ENCODE measurements at regions not wholly inside any gene's neighbourhood (a gene's known extent, or its start where the extent isn't known, plus 50 kb on each side); places are given as distances from the start of the nearest gene placed in this dataset.

GRCh38 chr14:98623788-98624415 is 648.1 kb downstream of the BCL11B start:
- H3K9me3 ChIP-seq (ENCODE audit: low read length): no peaks in the 10 kb centered on the region
- H3K4me1 ChIP-seq (ENCODE audit: insufficient read depth, low read length): no peaks in the 10 kb centered on the region
- no peaks in the 10 kb centered on the region for H3K27me3 ChIP-seq (ENCODE audit: insufficient read depth, low read length)
- no peak overlapping the region for H3K4me3 ChIP-seq (ENCODE audit: low read length)
- no peak overlapping the region for H2AFZ ChIP-seq (ENCODE audit: low read depth, low read length)
- no peaks in the 10 kb centered on the region for H3K36me3 ChIP-seq (ENCODE audit: insufficient read depth, low read length)

- no peaks in the 10 kb centered on the region for H3K4me1 ChIP-seq (ENCODE audit: insufficient read depth, low read length)
Observed at GRCh38 chr14:98633380-98633779, 638.6 kb downstream of the BCL11B start.

GRCh38 chr14:98634043-98634820 is 637.8 kb downstream of the BCL11B start:
- Histone ChIP-seq H3K27me3 (ENCODE audit: insufficient read depth, low read length) (no peaks in the 10 kb centered on the region), H3K4me3 (ENCODE audit: low read length) (no peak overlapping the region), H2AFZ (ENCODE audit: low read depth, low read length) (no peak overlapping the region), H3K9me3 (ENCODE audit: low read length) (no peaks in the 10 kb centered on the region), H3K4me1 (ENCODE audit: insufficient read depth, low read length) (no peaks in the 10 kb centered on the region), H3K36me3 (ENCODE audit: insufficient read depth, low read length) (no peaks in the 10 kb centered on the region)

More at GRCh38 chr14:98633380-98633779, 638.6 kb downstream of the BCL11B start:
- no peak overlapping the region for H2AFZ ChIP-seq (ENCODE audit: low read depth, low read length)
- no peak overlapping the region for H3K4me3 ChIP-seq (ENCODE audit: low read length)
- no peaks in the 10 kb centered on the region for H3K9me3 ChIP-seq (ENCODE audit: low read length)
- H3K36me3 ChIP-seq (ENCODE audit: insufficient read depth, low read length): no peaks in the 10 kb centered on the region
- H3K27me3 ChIP-seq (ENCODE audit: insufficient read depth, low read length): no peaks in the 10 kb centered on the region

GRCh38 chr14:98638366-98638765 is 633.6 kb downstream of the BCL11B start:
- no peaks in the 10 kb centered on the region for H3K36me3 ChIP-seq (ENCODE audit: insufficient read depth, low read length)
- H2AFZ ChIP-seq (ENCODE audit: low read depth, low read length): no peak overlapping the region
- no peaks in the 10 kb centered on the region for H3K9me3 ChIP-seq (ENCODE audit: low read length)
- H3K4me3 ChIP-seq (ENCODE audit: low read length): no peak overlapping the region
- H3K27me3 ChIP-seq (ENCODE audit: insufficient read depth, low read length): no peaks in the 10 kb centered on the region
- H3K4me1 ChIP-seq (ENCODE audit: insufficient read depth, low read length): no peaks in the 10 kb centered on the region

GRCh38 chr14:98647754-98648153 is 624.2 kb downstream of the BCL11B start:
- no peaks in the 10 kb centered on the region for H3K4me1 ChIP-seq (ENCODE audit: insufficient read depth, low read length)
- no peak overlapping the region for H2AFZ ChIP-seq (ENCODE audit: low read depth, low read length)
- H3K9me3 ChIP-seq (ENCODE audit: low read length): no peaks in the 10 kb centered on the region
- H3K36me3 ChIP-seq (ENCODE audit: insufficient read depth, low read length): no peaks in the 10 kb centered on the region
- H3K27me3 ChIP-seq (ENCODE audit: insufficient read depth, low read length): no peaks in the 10 kb centered on the region
- no peak overlapping the region for H3K4me3 ChIP-seq (ENCODE audit: low read length)

- Histone ChIP-seq H2AFZ (ENCODE audit: low read depth, low read length) (no peak overlapping the region), H3K4me3 (ENCODE audit: low read length) (no peak overlapping the region), H3K27me3 (ENCODE audit: insufficient read depth, low read length) (no peaks in the 10 kb centered on the region), H3K9me3 (ENCODE audit: low read length) (no peaks in the 10 kb centered on the region), H3K4me1 (ENCODE audit: insufficient read depth, low read length) (no peaks in the 10 kb centered on the region), H3K36me3 (ENCODE audit: insufficient read depth, low read length) (no peaks in the 10 kb centered on the region)
Observed at GRCh38 chr14:98651037-98651436, 621.0 kb downstream of the BCL11B start.

GRCh38 chr14:98665007-98665406 is 607.0 kb downstream of the BCL11B start:
- no peak overlapping the region for H3K4me3 ChIP-seq (ENCODE audit: low read length)
- no peak overlapping the region for H2AFZ ChIP-seq (ENCODE audit: low read depth, low read length)
- H3K27me3 ChIP-seq (ENCODE audit: insufficient read depth, low read length): no peaks in the 10 kb centered on the region
- no peaks in the 10 kb centered on the region for H3K36me3 ChIP-seq (ENCODE audit: insufficient read depth, low read length)
- no peaks in the 10 kb centered on the region for H3K9me3 ChIP-seq (ENCODE audit: low read length)
- H3K4me1 ChIP-seq (ENCODE audit: insufficient read depth, low read length): no peaks in the 10 kb centered on the region

- Histone ChIP-seq H3K27me3 (ENCODE audit: insufficient read depth, low read length) (no peaks in the 10 kb centered on the region), H3K4me3 (ENCODE audit: low read length) (no peak overlapping the region), H3K36me3 (ENCODE audit: insufficient read depth, low read length) (no peaks in the 10 kb centered on the region), H3K9me3 (ENCODE audit: low read length) (no peaks in the 10 kb centered on the region), H2AFZ (ENCODE audit: low read depth, low read length) (no peak overlapping the region), H3K4me1 (ENCODE audit: insufficient read depth, low read length) (no peaks in the 10 kb centered on the region)
Observed at GRCh38 chr14:98666545-98666944, 605.5 kb downstream of the BCL11B start.

GRCh38 chr14:98682033-98682432 is 590.0 kb downstream of the BCL11B start:
- peaks cover 4% of the 10 kb centered on the region for H3K27me3 ChIP-seq (ENCODE audit: insufficient read depth, low read length)
- H3K4me1 ChIP-seq (ENCODE audit: insufficient read depth, low read length): no peaks in the 10 kb centered on the region
- H2AFZ ChIP-seq (ENCODE audit: low read depth, low read length): no peak overlapping the region
- no peaks in the 10 kb centered on the region for H3K9me3 ChIP-seq (ENCODE audit: low read length)
- no peak overlapping the region for H3K4me3 ChIP-seq (ENCODE audit: low read length)
- no peaks in the 10 kb centered on the region for H3K36me3 ChIP-seq (ENCODE audit: insufficient read depth, low read length)

GRCh38 chr14:98682726-98683125 is 589.3 kb downstream of the BCL11B start:
- no peaks in the 10 kb centered on the region for H3K9me3 ChIP-seq (ENCODE audit: low read length)
- peaks cover 4% of the 10 kb centered on the region for H3K27me3 ChIP-seq (ENCODE audit: insufficient read depth, low read length)
- H3K36me3 ChIP-seq (ENCODE audit: insufficient read depth, low read length): no peaks in the 10 kb centered on the region
- H2AFZ ChIP-seq (ENCODE audit: low read depth, low read length): no peak overlapping the region
- H3K4me3 ChIP-seq (ENCODE audit: low read length): no peak overlapping the region
- no peaks in the 10 kb centered on the region for H3K4me1 ChIP-seq (ENCODE audit: insufficient read depth, low read length)

- H3K36me3 ChIP-seq (ENCODE audit: insufficient read depth, low read length): no peaks in the 10 kb centered on the region
- H3K9me3 ChIP-seq (ENCODE audit: low read length): no peaks in the 10 kb centered on the region
- no peaks in the 10 kb centered on the region for H3K4me1 ChIP-seq (ENCODE audit: insufficient read depth, low read length)
Observed at GRCh38 chr14:98684468-98684867, 587.5 kb downstream of the BCL11B start.

GRCh38 chr14:98685725-98686124 is 586.3 kb downstream of the BCL11B start:
- Histone ChIP-seq H3K4me1 (ENCODE audit: insufficient read depth, low read length) (no peaks in the 10 kb centered on the region), H3K36me3 (ENCODE audit: insufficient read depth, low read length) (no peaks in the 10 kb centered on the region), H2AFZ (ENCODE audit: low read depth, low read length) (no peak overlapping the region), H3K9me3 (ENCODE audit: low read length) (no peaks in the 10 kb centered on the region), H3K27me3 (ENCODE audit: insufficient read depth, low read length) (peaks cover 4% of the 10 kb centered on the region), H3K4me3 (ENCODE audit: low read length) (no peak overlapping the region)

More at GRCh38 chr14:98684468-98684867, 587.5 kb downstream of the BCL11B start:
- Histone ChIP-seq H3K27me3 (ENCODE audit: insufficient read depth, low read length) (peaks cover 4% of the 10 kb centered on the region), H3K4me3 (ENCODE audit: low read length) (no peak overlapping the region), H2AFZ (ENCODE audit: low read depth, low read length) (no peak overlapping the region)

- Histone ChIP-seq H3K27me3 (ENCODE audit: insufficient read depth, low read length) (peaks cover 4% of the 10 kb centered on the region), H2AFZ (ENCODE audit: low read depth, low read length) (no peak overlapping the region), H3K4me3 (ENCODE audit: low read length) (no peak overlapping the region), H3K36me3 (ENCODE audit: insufficient read depth, low read length) (no peaks in the 10 kb centered on the region), H3K9me3 (ENCODE audit: low read length) (no peaks in the 10 kb centered on the region), H3K4me1 (ENCODE audit: insufficient read depth, low read length) (no peaks in the 10 kb centered on the region)
Observed at GRCh38 chr14:98688446-98688845, 583.6 kb downstream of the BCL11B start.

All from neuron (in vitro differentiated cells).